GM23338 (cell line): ENCODE measurements at regions not wholly inside any gene's neighbourhood (a gene's known extent, or its start where the extent isn't known, plus 50 kb on each side); places are given as distances from the start of the nearest gene placed in this dataset.

ENCODE experiments used
- CREB1 ChIP-seq: fragments of 250-450 bp; sonication (Bioruptor Pico); IDR thresholded peaks from 2 replicates; pipeline ENCODE4 v1.5.0; 2020; ENCODE audit warnings: low read depth, mild to moderate bottlenecking, moderate library complexity
- CTCF ChIP-seq, 2 experiments: fragments of 200-600 bp in 1 of 2; sonication (generic) in 1 of 2; conservative IDR thresholded peaks; 2 replicates each; pipeline versions ENCODE4 v1.5.1 to v1.6.1; 2016 to 2017; ENCODE audit warnings: antibody characterized with exemption in 2 of 2, low read depth in 2 of 2, mild to moderate bottlenecking in 2 of 2, moderate library complexity in 1 of 2
- EZH2 ChIP-seq: fragments of 200-600 bp; sonication (generic); IDR thresholded peaks from one replicate; pipeline ENCODE4 v1.8.0; 2017; ENCODE audit warnings: antibody characterized with exemption, mild to moderate bottlenecking, low read depth; ENCODE audit not compliant: unreplicated experiment
- EZH2phosphoT487 ChIP-seq: fragments of 200-600 bp; sonication (generic); IDR thresholded peaks from one replicate; pipeline ENCODE4 v1.8.1; 2018; ENCODE audit warnings: antibody characterized with exemption; ENCODE audit not compliant: unreplicated experiment
- JUNB ChIP-seq: IDR thresholded peaks from one replicate; pipeline ENCODE4 v1.6.1; 2016; ENCODE audit warnings: antibody characterized with exemption; ENCODE audit not compliant: unreplicated experiment
- NANOG ChIP-seq: IDR thresholded peaks from 2 replicates; pipeline ENCODE4 v1.6.1; 2016; ENCODE audit warnings: antibody characterized with exemption, borderline replicate concordance
- POLR2AphosphoS5 ChIP-seq: IDR thresholded peaks from 2 replicates; pipeline ENCODE4 v1.6.1; 2016; ENCODE audit warnings: antibody characterized with exemption, low read depth
- REST ChIP-seq: IDR thresholded peaks from one replicate; pipeline ENCODE4 v1.6.1; 2018; ENCODE audit warnings: antibody characterized with exemption; ENCODE audit not compliant: unreplicated experiment
- STAT1 ChIP-seq: IDR thresholded peaks from one replicate; pipeline ENCODE4 v1.6.1; 2016; ENCODE audit warnings: antibody characterized with exemption; ENCODE audit not compliant: unreplicated experiment
- ZNF114 ChIP-seq: fragments of 250-450 bp; sonication (Bioruptor Pico); IDR thresholded peaks from 2 replicates; pipeline ENCODE4 v1.5.0; 2020; ENCODE audit warnings: mild to moderate bottlenecking, moderate library complexity

- TF ChIP-seq CTCF (conservative IDR thresholded peaks at IDR 0.05; ENCODE audit: low read depth in 2 of 2): no peak
- no peak for TF ChIP-seq EZH2phosphoT487
- TF ChIP-seq CREB1 (CRISPR knock-in tag): no peak
- no peak for TF ChIP-seq POLR2AphosphoS5
- no peak for TF ChIP-seq REST
- TF ChIP-seq EZH2: no peak
- TF ChIP-seq ZNF114 (CRISPR knock-in tag): no peak
- TF ChIP-seq JUNB: no peak
- TF ChIP-seq NANOG: no peak
- no peak for TF ChIP-seq STAT1
Observed at GRCh38 chr13:76213423-76213904, 577.3 kb downstream of the LMO7 start.
